ENCODE measurements at regions not wholly inside any gene's neighbourhood (a gene's known extent, or its start where the extent isn't known, plus 50 kb on each side); places are given as distances from the start of the nearest gene placed in this dataset.

DNA sequence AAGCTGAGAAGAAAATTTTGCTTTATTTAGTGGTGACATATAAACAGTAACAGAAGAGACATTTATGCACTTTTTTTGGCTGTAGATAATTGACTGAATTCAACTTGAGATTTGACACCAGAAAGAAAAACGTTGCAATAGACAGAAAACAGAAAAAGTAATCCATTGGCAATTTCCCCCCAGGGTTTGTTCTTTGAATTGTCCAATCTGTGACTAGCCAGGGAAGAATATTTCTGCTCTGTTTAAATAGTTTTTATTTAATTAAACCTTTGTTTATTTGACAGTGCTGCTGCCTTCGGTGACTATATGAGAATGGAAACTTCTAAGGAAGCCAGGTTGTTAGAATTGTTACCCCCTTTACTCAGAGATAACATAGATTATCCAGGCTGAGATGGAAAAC, 210.6 kb downstream of the DEPDC1B start:
- TF ChIP-seq CTCF (IDR thresholded peaks at IDR 0.05; ENCODE audit: low read depth, low read length, missing input control) (no peak), JUND (IDR thresholded peaks at IDR 0.05) (no peak), SP1 (IDR thresholded peaks at IDR 0.05) (no peak), MAX (IDR thresholded peaks at IDR 0.05) (no peak), ATF3 (IDR thresholded peaks at IDR 0.05) (no peak), FOXA1 (IDR thresholded peaks at IDR 0.05) (no peak), YY1 (IDR thresholded peaks at IDR 0.05) (no peak)
- TF ChIP-seq, protein P1, sequence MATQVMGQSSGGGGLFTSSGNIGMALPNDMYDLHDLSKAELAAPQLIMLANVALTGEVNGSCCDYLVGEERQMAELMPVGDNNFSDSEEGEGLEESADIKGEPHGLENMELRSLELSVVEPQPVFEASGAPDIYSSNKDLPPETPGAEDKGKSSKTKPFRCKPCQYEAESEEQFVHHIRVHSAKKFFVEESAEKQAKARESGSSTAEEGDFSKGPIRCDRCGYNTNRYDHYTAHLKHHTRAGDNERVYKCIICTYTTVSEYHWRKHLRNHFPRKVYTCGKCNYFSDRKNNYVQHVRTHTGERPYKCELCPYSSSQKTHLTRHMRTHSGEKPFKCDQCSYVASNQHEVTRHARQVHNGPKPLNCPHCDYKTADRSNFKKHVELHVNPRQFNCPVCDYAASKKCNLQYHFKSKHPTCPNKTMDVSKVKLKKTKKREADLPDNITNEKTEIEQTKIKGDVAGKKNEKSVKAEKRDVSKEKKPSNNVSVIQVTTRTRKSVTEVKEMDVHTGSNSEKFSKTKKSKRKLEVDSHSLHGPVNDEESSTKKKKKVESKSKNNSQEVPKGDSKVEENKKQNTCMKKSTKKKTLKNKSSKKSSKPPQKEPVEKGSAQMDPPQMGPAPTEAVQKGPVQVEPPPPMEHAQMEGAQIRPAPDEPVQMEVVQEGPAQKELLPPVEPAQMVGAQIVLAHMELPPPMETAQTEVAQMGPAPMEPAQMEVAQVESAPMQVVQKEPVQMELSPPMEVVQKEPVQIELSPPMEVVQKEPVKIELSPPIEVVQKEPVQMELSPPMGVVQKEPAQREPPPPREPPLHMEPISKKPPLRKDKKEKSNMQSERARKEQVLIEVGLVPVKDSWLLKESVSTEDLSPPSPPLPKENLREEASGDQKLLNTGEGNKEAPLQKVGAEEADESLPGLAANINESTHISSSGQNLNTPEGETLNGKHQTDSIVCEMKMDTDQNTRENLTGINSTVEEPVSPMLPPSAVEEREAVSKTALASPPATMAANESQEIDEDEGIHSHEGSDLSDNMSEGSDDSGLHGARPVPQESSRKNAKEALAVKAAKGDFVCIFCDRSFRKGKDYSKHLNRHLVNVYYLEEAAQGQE (IDR thresholded peaks at IDR 0.05) = no peak

All from liver (tissue), 3 donors.